GM21447 (cell line): ENCODE measurements at regions not wholly inside any gene's neighbourhood (a gene's known extent, or its start where the extent isn't known, plus 50 kb on each side); places are given as distances from the start of the nearest gene placed in this dataset.

Source experiments
- ATAC-seq: cut with Tn5 transposase; IDR thresholded peaks from one replicate; pipeline ENCODE4 v1.9.1; 2021; ENCODE audit not compliant: unreplicated experiment

DNA sequence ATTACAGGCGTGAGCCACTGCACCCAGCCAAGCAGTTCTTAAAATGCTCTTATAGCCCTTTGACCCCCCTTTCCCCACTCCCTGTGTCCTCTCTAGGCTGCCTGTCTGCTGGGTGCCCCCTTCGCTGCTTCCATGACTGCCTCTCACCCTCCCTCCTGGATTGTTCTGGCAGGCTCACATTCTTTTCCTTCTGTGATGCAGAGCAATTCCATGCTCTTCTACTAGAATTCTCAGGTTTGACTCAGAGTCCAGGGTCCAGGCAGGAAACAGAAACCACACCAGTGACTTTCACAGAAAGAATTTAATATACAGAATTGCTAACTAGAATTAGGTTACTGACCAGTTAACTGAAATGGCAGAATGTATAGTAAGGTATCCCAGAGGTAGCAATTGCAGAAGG is 244.8 kb downstream of the BAMBI start:
- no peak for ATAC-seq

DNA sequence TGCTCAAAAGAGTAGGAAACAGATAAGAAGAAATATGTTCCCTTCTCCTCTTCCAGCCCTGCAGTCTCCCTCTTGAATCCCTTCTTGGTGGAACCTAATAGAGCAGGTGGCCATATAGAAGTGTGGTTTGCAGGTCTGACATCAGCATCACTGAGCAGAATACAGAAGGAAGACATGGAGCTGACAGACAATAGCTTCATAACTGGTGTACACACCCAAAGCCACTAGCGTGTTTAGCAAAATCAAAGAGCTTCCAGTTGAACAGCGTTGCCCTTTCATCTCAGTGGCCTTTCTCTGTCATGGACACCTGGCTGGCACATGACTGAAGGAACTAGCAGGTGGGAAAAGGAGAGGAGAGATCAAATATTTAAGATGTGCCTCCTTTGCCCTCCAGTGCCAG is 245.5 kb downstream of the BAMBI start:
- no peak for ATAC-seq

DNA sequence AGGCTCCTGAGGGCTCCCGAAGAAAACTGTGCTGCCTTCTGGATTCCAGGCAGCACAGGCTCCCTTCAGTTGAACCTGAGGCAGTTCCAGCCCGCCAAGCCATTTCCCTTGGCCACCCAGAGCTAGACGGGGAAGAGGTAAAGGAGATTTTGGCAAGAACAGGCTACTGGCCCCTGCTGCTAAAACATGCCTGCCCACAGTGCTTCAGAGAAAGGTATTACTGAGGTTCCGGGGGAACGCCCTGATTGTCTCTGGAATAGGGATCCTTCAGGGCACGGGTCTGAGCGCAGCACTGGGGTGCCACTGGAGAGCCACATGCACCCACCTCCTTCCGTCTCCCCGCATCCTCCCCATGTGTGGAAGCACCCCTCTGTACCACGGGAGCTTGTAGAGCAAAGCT is 247.4 kb downstream of the BAMBI start:
- ATAC-seq: no peak

DNA sequence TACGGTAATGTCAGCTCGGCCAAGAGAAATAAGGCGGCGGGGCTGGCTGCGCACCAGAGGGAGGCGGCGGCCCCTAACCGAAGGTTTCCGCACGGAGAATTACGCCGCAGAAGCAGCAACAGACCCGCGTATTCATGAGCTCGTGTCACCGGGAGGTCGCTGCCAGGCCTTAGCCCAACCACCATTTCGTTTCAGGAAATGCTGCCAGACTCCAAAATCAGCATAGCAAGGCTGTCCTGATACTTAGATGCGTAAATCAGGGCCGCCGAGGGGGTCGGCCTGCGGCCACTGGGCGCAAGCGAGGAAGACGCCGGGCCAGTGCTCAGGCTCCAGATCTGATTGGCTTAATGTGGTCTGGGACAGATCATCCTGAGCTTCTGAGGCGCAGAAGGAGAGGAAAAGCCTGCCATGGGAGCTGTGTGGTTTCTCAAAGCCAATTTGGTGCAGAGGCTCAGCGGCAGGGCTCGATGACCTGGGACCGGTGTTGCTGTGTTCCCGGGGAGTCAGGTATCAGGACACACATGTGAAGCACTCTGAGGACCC is 247.9 kb downstream of the BAMBI start:
- ATAC-seq: no peak

DNA sequence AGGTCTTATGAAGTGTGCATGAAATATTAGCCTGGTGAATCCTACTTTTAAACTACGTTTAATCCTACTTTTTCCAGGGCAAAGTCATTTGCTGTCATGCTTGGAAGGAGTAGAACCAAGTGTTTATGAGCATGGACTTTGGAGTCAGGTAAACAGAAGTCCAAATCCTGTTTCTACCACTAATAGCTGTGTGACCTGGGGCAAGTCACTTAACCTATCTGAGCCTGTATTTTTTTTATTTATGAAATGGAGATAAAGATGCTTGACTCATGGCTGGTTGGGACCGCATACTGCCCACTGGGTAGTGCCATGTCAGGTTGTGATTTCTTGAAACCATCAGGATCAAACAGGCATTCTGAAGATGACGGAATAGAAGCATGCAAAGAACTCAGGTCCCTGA is 249.6 kb downstream of the BAMBI start:
- no peak for ATAC-seq

DNA sequence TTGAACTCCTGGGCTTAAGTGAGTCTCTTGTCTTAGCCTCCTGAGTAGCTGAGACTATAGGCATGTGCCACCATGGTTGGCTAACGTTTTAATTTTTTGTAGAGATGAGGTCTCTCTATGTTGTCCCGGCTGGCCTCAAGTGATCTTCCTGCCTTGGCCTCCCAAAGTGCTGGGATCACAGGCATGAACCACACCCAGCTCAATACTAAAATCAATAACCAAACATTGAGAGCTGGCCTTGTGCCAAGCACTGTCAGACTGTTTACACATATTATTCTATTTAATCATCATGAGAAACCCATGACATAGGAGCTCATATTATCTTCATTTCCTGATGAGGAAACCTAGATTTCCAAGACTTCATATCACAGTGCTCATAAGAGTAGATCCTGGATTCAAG is 251.2 kb downstream of the BAMBI start:
- no peak for ATAC-seq

DNA sequence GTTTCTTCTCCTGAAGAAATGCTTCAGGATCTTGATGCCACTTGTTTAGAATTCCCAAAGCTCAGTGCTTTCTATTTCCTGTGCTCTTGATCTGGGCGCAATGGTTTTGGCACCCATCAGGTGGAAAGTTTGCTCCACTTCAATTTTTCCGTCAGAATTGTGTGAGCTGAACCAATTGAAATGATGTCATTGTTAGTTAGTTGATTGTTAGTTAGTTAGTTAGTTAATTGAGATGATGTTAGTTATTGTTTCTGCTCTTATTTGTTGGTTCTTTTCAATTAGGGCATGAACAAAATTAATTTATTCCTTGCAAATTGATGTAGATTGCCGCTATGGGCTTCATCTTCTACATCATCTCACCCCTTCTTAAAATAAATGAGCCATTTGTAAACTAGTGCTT is 252.6 kb downstream of the BAMBI start:
- no peak for ATAC-seq

DNA sequence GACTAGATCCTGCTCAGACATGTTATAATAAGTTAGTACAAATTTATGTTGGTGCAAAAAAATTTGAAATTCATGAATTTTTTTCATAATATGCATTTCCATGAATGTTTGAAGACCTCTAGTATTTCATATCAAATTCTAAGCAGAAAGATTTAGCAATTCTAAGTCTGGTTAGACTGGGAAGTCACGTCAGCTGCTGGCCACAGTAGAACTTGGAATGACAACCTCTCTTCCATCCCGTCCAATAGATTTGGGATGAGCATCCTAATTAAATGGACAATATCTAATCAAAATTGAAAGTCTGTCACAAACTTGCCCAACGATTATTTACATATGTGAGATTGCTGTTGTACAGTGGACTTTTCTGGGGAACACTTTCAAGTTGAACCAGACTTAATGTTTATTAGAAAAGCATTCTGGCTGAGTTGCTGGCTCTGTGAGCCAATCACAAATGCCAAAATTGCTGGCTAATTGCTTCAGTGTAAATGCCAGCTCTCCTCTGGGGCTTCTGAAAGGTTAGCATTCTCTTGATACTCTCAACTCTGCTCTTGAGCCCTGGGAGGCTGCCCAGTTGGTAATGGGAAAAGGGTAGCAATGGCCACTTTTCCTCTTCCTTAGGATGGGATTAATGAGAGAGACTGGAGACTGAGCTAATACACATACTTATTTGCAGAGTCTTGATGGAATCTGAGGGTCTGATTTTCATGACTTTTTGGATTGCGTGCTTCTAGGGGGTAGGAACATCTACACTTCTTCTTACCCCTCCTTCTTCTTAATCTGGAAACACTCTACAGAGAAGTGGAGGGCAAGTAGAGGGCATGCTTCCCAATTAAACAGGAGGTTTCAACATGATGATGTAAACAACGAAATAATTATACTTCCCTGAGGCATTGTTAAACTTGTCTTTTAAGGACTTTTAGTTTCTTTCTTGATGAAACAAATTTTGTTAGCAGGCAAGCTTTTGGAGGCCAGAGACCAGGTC is 253.5 kb downstream of the BAMBI start:
- ATAC-seq: no peak

DNA sequence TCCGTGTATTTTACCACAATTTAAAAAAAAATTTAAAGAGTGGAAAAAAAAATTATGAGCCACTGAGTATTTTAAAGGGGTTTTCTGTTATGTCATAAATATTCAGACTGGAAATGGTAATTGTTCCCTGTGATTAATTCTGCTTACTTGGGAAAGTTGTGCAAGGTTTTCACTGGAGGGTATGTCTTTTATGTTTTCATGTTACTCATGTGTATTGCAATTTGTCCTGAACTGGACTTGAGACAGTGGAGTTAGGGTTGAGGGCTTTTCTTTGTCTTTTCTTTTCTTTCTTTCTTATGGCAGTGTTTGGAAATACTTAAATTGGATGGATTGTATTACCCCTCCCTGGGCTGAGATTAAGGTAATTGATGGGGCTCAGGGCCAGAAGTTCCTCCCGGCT is 257.7 kb downstream of the BAMBI start:
- ATAC-seq: no peak

DNA sequence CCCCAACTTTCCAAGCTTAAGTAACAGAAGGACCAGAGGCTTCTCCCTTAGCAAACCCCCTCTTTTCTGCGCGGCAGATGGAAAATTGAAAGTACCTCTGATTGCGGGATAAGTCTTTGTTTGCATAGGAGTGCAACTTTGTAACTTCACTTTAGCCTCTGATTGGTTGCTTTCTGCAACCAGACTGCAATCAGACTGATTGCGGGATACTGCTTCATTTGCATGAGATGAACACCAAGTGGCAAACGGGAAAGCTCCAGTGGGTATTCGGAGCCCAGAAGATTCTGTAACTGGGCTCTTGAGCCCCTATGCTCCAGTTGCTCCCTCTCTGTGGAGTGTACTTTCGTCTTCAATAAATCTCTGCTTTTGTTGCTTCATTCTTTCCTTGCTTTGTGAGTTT is 260.6 kb downstream of the BAMBI start:
- ATAC-seq: no peak

DNA sequence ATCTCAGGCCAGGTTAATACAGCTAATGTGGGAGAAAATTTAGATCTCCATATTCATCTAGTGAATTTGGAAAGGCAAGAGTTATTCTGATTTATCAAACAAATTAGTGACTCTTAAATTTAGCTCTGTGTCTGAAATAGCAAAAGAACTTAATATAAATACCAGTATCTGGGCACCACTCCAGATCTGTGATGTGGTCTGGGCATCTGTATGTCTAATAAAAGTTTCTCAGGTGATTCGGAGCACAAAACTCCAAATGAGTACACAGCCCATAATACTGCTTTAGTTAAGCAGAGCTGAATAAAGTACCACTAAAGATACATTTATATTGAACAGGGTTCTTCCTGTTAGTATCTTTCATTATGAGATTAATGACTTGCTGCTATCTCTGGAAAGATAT is 261.4 kb downstream of the BAMBI start:
- no peak for ATAC-seq

DNA sequence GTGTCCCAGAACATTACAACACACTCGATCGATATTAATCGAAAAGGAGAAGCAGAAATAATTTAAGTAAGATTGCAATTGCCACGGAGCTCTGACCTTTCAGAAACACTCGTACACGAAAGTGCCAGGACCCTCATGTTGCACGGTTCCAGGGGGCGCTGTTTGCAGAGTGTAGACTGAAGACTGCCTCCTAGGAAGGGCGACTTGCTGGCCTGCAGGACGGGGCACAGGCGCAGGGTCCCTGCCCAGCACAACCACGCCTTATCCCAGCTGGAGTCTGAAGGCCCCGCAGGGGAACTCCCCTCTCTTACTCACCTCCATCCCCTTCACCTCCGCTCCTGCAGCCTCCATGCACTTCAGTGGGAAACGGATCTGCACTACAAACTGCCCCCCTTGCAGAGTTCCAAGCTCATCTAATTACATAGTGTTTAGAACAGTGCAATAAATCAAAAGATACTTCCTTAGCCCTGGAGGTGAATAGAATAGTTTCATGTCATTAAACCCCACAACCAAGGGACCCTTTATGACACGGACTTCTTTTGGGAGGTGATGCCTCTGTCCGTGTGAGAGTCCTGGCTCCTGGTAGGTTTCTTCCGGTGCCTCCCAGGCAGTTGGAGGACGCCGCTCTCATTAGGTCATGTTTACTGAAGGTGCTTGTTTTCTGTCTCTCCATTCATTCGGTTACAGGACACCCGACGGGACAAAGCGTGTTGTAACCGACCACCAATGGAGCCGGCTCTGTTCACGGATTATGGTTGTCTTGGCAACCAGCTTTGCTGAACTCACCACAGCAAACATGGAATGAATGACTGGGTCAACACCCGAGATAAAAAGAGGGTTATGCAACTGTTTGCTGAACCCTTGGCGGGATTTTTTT is 262.2 kb downstream of the BAMBI start:
- ATAC-seq: no peak

DNA sequence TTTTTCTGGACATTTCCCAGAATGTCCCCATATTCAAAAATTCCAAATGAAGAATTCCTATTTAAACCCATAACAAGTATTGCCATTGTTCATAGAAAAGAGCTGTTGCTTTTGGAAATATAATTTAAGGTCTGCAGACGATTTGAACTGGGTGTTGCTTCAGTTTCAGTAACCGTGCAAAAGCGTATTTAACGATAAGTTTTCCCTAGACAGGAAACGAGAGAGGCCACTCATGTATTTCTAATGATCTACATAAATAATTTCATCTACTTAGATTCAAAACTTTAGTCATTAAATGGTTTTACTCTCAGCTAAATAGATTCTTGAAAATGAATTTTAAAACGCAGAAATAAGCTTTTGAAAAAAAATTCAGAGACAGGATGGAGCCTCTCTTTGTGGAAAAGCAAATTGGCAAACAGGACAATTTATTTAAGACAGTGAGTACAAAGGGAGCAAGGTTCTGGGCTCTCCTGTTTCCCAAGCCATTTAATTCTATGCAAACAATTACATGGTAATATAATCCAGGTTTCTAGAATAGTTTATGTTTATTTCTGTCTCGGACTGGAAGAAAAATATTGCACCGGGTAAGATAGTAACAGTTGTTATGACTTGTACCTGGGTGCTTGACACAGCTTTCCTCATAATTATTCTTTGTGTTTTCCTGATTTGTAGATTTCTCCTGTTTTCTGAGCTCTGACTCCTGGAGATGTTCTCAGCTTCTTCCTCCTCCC is 263.0 kb downstream of the BAMBI start:
- no peak for ATAC-seq

DNA sequence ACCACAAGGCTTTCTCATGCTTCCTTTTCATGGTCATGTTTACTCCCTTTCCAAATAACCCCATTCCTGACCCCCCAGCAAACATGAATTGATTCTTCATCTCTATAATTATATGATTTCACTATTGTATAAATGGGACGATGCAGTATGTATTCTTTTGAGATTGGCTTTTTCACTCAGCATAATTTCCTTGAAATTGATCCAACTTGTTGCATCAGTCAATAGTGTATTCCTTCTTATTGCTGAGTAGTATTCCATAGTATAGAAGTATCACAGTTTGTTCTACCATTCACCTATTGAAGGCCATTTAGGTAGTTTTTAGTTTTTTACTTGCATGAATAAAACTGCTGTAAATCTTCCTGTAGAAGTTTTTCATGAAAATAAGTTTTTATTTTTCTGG is 264.7 kb downstream of the BAMBI start:
- ATAC-seq: no peak

DNA sequence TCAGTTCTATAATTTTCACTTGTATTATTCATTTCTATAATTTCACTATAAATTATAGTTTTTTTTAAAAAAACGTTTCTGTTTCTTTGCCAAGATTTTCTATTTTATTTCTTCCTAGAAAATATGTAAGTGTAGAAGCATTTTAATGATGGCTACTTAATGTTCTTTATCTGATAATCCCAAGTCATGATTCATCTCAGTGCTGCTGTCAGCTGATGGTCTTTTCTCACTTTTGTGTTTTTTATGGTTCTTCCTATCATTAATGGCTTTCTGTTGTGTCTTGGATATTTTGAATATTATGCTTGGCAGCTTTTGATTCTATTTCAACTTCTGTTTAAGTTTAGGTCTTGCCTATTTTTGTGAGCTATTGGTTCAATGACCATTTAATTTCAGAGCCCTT is 268.6 kb downstream of the BAMBI start:
- ATAC-seq: no peak

DNA sequence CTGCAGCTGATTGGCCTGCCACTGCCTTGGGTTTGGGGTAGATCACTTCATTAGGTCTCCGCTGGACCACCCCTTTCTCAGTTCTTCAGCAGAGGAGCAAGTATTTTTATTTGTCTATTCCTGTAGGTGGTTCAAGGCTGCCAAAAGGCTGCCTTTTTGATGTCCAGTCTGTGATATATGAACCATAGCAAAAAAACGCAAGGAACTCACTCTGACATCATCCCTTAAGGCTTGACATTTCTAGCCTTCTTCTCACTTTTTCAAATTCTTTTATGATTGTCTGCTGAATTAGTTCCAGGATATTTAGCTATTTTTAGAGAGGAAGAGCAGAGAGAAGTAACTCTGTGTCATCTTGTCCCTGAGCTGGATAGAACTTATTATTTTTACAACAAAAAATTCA is 269.2 kb downstream of the BAMBI start:
- ATAC-seq: no peak

DNA sequence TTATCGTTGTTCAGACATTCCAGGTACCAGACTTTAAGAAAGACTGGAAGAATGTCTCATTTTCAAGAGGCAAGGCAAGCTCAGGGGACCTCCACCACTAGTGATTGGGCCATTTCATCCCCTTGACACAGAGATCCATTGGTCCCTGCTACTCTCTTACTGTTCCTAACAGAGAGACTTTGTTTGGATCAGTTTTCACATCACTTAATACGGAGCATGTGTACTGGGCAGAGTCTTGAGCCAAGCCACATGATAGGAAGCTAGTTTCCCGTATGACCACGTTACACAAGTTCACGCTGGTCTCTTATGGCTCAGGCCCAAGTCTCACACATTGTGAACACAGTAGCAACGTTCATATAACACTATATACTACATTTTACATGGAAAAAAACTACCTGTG is 269.9 kb downstream of the BAMBI start:
- no peak for ATAC-seq

DNA sequence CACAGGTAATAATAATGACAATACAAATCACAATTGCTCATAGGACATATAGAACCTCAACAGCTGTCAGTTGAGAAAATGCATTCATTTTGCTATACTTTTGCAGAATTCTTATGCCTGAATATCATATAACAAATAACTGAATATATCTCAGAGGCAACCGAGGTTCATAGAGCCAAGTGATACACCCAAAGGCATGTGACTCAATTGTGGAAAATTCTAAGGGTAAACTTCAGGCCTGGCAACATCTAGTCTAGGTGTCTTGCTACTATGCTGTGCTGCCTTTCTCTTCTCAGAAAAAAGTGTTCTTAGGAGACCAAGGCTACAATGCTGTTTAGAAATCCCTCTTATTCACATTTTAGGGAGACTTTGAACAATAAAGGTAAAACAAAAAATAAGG is 270.7 kb downstream of the BAMBI start:
- no peak for ATAC-seq

DNA sequence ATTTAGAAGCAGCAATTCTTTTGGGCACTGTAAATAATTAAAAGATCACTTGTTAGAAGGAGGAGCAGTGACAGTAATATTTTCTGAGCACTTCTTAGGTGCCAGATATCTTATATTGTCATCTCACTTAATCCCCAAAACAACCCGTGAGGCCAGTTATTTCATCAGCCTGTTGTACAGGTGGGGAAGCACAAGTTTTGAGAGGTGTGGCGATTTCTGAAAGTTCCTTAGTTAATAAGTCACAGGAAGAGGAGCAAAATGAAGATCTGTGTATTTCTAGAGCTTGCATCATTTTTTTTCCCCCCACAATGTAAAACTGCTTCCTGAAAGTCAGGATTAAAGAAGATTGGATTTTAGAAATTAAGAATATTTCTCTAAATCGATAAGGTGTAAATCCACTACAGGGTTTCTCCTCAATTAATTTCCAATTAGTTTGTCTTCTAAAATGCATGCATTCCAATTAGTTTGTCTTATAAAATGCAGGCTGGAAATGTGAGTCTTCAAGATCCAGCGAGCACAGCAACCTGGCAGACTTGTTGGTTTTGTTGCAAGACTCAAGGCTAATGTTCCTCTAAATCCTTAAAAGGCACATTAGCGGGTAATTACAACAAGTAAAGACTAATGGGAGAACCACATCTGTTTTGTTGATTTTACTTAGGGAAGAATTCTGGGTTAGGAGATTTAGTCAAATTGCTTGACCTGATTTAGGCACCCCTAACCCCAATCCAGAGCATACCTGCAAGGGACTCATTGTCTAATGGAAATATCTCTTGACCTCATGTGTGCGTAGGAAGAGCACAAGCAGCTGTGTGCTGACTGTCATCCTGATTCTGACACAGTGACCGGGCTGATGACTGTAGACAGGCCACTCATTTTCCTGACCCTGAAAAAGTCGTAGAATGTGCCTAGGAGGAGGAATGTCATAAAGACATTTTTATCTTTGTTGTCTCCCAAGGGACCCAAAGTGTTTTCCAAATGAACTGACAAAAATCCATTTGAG is 272.0 kb downstream of the BAMBI start:
- peak; percentile 60 for ATAC-seq

DNA sequence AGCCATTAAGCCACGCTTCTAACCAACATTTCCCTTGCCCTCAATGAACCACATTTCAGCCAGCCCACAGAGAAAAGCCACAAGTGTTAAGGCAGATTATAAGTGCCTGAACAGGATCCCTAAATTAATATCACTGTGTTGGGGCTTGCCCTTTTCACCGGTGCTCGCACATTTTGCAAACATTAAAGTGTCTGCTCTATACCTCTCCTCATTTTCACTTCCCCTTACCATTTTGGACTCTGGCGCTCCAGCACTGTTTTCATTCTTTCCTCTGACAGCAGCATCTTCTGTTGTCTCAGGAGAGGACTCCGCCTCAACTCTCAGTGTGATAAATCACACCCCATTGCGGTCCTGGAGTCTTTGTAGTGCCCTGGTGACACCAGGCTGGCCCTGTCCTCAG is 274.2 kb downstream of the BAMBI start:
- no peak for ATAC-seq
